ENCODE measurements at regions not wholly inside any gene's neighbourhood (a gene's known extent, or its start where the extent isn't known, plus 50 kb on each side); places are given as distances from the start of the nearest gene placed in this dataset.

GRCh38 chr2:121902171-121902591, 146.7 kb downstream of the TSN start:
- Histone ChIP-seq H3K4me3 (ENCODE audit: low read depth, low read length) (no peak overlapping the region), H3K27me3 (ENCODE audit: control insufficient read depth, insufficient read depth, low read length) (peaks cover 14% of the 10 kb centered on the region), H3K9me3 (ENCODE audit: control insufficient read depth, insufficient read depth, low read length) (no peaks in the 10 kb centered on the region; the same call in none of the 2 replicates), H3K27ac (ENCODE audit: low read depth, low read length) (no peak overlapping the region)
- POLR2A ChIA-PET, result no interaction called here
- TF ChIP-seq, protein P1, sequence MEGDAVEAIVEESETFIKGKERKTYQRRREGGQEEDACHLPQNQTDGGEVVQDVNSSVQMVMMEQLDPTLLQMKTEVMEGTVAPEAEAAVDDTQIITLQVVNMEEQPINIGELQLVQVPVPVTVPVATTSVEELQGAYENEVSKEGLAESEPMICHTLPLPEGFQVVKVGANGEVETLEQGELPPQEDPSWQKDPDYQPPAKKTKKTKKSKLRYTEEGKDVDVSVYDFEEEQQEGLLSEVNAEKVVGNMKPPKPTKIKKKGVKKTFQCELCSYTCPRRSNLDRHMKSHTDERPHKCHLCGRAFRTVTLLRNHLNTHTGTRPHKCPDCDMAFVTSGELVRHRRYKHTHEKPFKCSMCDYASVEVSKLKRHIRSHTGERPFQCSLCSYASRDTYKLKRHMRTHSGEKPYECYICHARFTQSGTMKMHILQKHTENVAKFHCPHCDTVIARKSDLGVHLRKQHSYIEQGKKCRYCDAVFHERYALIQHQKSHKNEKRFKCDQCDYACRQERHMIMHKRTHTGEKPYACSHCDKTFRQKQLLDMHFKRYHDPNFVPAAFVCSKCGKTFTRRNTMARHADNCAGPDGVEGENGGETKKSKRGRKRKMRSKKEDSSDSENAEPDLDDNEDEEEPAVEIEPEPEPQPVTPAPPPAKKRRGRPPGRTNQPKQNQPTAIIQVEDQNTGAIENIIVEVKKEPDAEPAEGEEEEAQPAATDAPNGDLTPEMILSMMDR (IDR thresholded peaks at IDR 0.05; ENCODE audit: low read depth, low read length), result no peak
- DNase-seq (ENCODE audit: low read depth, low spot score), result no peak
- CTCF ChIA-PET, result no interaction called here

DNA sequence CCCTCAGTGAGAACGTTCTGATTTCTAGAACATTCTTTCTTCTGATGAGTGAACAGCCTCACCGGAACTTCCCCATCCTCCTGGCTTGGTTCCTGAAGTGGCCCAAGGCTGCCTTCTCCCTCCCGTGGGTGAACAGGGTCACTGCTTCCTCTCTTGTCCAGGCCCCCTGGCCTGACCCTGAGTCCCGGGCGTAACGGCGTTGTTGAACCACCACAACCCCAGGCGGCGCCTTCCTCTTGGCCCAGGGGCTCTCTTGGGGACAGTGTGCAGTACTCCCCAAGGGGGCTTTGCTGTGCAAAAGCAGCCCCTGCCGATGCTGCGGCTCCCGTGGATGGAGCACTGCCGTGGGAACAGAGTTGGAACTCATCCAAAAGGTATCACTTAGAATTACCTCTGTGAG, 147.2 kb downstream of the TSN start:
- H3K4me3 ChIP-seq (ENCODE audit: low read depth, low read length), result no peak overlapping the region
- POLR2A ChIA-PET, result no interaction called here
- no peaks in the 10 kb centered on the region; the same call in none of the 2 replicates for H3K9me3 ChIP-seq (ENCODE audit: control insufficient read depth, insufficient read depth, low read length)
- DNase-seq (ENCODE audit: low read depth, low spot score), result no peak
- CTCF ChIA-PET, result no interaction called here
- peaks cover 17% of the 10 kb centered on the region for H3K27me3 ChIP-seq (ENCODE audit: control insufficient read depth, insufficient read depth, low read length)
- TF ChIP-seq, protein P1 (IDR thresholded peaks at IDR 0.05; ENCODE audit: low read depth, low read length), result no peak
- H3K27ac ChIP-seq (ENCODE audit: low read depth, low read length), result no peak overlapping the region

DNA sequence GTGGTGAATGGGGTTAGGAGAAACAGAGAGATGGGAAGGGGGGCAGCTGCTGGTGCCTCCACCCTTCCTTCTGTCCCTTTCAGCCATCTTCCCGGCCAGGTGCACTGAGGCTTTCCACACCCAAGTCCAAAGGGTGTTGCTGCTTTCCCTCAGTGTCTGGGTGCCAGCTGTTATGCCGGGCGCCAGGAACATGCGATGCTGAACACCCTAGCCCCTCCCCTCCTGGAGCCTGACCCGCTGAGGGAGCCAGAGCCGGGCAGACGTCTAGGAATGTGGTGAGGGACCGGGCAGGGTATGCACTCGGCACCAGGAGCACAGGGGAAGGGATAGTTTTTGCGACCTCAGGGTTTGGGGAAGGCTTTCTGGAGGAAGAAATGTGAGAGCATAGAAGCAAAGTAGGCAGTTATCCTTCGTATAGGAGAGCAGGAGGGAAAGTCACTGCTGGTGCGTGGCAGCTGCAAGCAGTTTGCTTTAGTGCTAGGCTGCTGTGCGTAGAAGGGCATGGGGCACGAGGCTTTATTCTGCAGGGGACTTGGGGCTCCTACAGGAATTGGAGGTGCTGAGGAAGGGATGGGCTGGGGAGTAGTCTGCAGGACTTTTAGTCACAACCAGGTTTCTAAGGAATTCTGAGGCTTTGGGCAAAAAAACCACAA, 147.7 kb downstream of the TSN start:
- CTCF ChIA-PET, result no interaction called here
- POLR2A ChIA-PET, result no interaction called here
- TF ChIP-seq, protein P1 (IDR thresholded peaks at IDR 0.05; ENCODE audit: low read depth, low read length), result no peak
- H3K27ac ChIP-seq (ENCODE audit: low read depth, low read length), result no peak overlapping the region
- no peak for DNase-seq (ENCODE audit: low read depth, low spot score)
- no peaks in the 10 kb centered on the region; the same call in none of the 2 replicates for H3K9me3 ChIP-seq (ENCODE audit: control insufficient read depth, insufficient read depth, low read length)
- H3K4me3 ChIP-seq (ENCODE audit: low read depth, low read length), result no peak overlapping the region
- peaks cover 17% of the 10 kb centered on the region for H3K27me3 ChIP-seq (ENCODE audit: control insufficient read depth, insufficient read depth, low read length)

DNA sequence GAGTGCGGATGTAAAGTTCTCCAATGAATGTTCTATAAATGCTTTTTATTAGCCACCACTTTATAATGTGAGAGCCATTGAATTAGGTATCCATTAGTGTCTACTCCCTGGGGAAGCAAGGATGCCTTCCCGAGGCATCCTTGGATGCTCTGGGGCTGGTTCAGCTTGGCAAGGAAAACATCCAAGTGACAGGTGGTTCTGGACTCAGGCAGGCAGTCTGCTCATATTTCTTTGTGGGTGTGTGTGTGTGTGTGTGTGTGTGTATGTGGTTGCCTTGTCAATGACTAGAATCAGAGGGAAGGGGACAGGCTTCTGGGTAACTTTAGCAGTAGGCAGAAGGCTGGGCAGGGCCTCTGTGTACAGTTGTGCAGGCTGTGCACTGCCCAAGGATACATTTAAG, 149.2 kb downstream of the TSN start:
- no peak for DNase-seq (ENCODE audit: low read depth, low spot score)
- H3K4me3 ChIP-seq (ENCODE audit: low read depth, low read length), result no peak overlapping the region
- no peak overlapping the region for H3K27ac ChIP-seq (ENCODE audit: low read depth, low read length)
- CTCF ChIA-PET, result no interaction called here
- no peaks in the 10 kb centered on the region; the same call in none of the 2 replicates for H3K9me3 ChIP-seq (ENCODE audit: control insufficient read depth, insufficient read depth, low read length)
- TF ChIP-seq, protein P1 (IDR thresholded peaks at IDR 0.05; ENCODE audit: low read depth, low read length), result no peak
- H3K27me3 ChIP-seq (ENCODE audit: control insufficient read depth, insufficient read depth, low read length), result peaks cover 17% of the 10 kb centered on the region
- POLR2A ChIA-PET, result no interaction called here

- Histone ChIP-seq H3K27ac (ENCODE audit: low read depth, low read length) (no peak overlapping the region), H3K4me3 (ENCODE audit: low read depth, low read length) (no peak overlapping the region), H3K9me3 (ENCODE audit: control insufficient read depth, insufficient read depth, low read length) (no peaks in the 10 kb centered on the region; the same call in none of the 2 replicates), H3K27me3 (ENCODE audit: control insufficient read depth, insufficient read depth, low read length) (peaks cover 17% of the 10 kb centered on the region)
- CTCF ChIA-PET, result no interaction called here
- DNase-seq (ENCODE audit: low read depth, low spot score), result no peak
- TF ChIP-seq, protein P1 (IDR thresholded peaks at IDR 0.05; ENCODE audit: low read depth, low read length), result no peak
- POLR2A ChIA-PET, result no interaction called here
Observed at GRCh38 chr2:121905201-121905600, 149.8 kb downstream of the TSN start.
